ENCODE measurements at regions not wholly inside any gene's neighbourhood (a gene's known extent, or its start where the extent isn't known, plus 50 kb on each side); places are given as distances from the start of the nearest gene placed in this dataset.

DNA sequence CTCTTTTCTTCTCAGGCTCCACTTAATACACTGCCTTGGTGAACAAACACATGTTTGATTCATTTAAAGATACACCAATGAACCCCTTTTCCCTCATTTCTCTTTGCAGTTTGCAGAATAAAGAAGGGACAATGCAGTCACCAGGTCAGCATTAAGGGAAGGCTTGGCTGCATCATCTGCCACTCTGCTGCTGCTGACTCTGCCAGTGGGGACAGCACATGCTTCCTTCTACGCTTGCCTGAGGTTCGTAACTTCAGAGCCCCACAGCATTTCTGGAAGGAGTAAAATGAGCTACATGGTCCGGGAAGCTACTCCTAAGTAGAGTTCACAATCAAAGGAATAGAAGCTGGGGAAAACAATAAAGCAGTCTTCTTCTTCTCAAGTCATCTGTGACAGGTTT is 178.9 kb upstream of the GATB start:
- no peaks in the 10 kb centered on the region for H3K9me2 ChIP-seq (replicated peaks; ENCODE audit: insufficient read depth, low read length)
- H3K4me3 ChIP-seq (ENCODE audit: low read length): no peak overlapping the region
- H3K9ac ChIP-seq (ENCODE audit: low read length): no peak overlapping the region
- H3K4me1 ChIP-seq (ENCODE audit: low read length): no peaks in the 10 kb centered on the region
- no peak overlapping the region for H3K4me2 ChIP-seq (ENCODE audit: low read depth, low read length)
- H3K79me2 ChIP-seq (ENCODE audit: low read length): no peaks in the 10 kb centered on the region
- no peaks in the 10 kb centered on the region for H3K36me3 ChIP-seq (replicated peaks; ENCODE audit: insufficient read depth, low read length)
- H3K27me3 ChIP-seq (replicated peaks; ENCODE audit: insufficient read depth, low read length): no peaks in the 10 kb centered on the region
- H4K20me1 ChIP-seq (ENCODE audit: insufficient read depth, low read length): no peaks in the 10 kb centered on the region
- no peak overlapping the region for H2AFZ ChIP-seq (ENCODE audit: low read length)
- H3K9me3 ChIP-seq (replicated peaks; ENCODE audit: insufficient read depth, low read length): no peaks in the 10 kb centered on the region
- DNase-seq: no peak
- H3F3A ChIP-seq (ENCODE audit: insufficient read depth, low read length): no peaks in the 10 kb centered on the region
- TF ChIP-seq EZH2phosphoT487 (IDR thresholded peaks at IDR 0.05; ENCODE audit: low read length) (no peak), EZH2 (optimal IDR thresholded peaks at IDR 0.05; ENCODE audit: low read depth, low read length) (no peak)
- TF ChIP-seq, protein P1, sequence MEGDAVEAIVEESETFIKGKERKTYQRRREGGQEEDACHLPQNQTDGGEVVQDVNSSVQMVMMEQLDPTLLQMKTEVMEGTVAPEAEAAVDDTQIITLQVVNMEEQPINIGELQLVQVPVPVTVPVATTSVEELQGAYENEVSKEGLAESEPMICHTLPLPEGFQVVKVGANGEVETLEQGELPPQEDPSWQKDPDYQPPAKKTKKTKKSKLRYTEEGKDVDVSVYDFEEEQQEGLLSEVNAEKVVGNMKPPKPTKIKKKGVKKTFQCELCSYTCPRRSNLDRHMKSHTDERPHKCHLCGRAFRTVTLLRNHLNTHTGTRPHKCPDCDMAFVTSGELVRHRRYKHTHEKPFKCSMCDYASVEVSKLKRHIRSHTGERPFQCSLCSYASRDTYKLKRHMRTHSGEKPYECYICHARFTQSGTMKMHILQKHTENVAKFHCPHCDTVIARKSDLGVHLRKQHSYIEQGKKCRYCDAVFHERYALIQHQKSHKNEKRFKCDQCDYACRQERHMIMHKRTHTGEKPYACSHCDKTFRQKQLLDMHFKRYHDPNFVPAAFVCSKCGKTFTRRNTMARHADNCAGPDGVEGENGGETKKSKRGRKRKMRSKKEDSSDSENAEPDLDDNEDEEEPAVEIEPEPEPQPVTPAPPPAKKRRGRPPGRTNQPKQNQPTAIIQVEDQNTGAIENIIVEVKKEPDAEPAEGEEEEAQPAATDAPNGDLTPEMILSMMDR (IDR thresholded peaks at IDR 0.05; ENCODE audit: low read length): no peak
- H3K27ac ChIP-seq (ENCODE audit: low read length): no peak overlapping the region

- H3K36me3 ChIP-seq (replicated peaks; ENCODE audit: insufficient read depth, low read length): no peaks in the 10 kb centered on the region
- H3K9me2 ChIP-seq (replicated peaks; ENCODE audit: insufficient read depth, low read length): no peaks in the 10 kb centered on the region
- H4K20me1 ChIP-seq (ENCODE audit: insufficient read depth, low read length): no peaks in the 10 kb centered on the region
- no peak overlapping the region for H2AFZ ChIP-seq (ENCODE audit: low read length)
- H3K4me2 ChIP-seq (ENCODE audit: low read depth, low read length): no peak overlapping the region
- H3K27me3 ChIP-seq (replicated peaks; ENCODE audit: insufficient read depth, low read length): no peaks in the 10 kb centered on the region
- no peaks in the 10 kb centered on the region for H3K9me3 ChIP-seq (replicated peaks; ENCODE audit: insufficient read depth, low read length)
- H3K79me2 ChIP-seq (ENCODE audit: low read length): no peaks in the 10 kb centered on the region
- no peak overlapping the region for H3K4me3 ChIP-seq (ENCODE audit: low read length)
- TF ChIP-seq EZH2phosphoT487 (IDR thresholded peaks at IDR 0.05; ENCODE audit: low read length) (no peak), EZH2 (optimal IDR thresholded peaks at IDR 0.05; ENCODE audit: low read depth, low read length) (no peak)
- TF ChIP-seq, protein P1 (IDR thresholded peaks at IDR 0.05; ENCODE audit: low read length): no peak
- H3K4me1 ChIP-seq (ENCODE audit: low read length): no peaks in the 10 kb centered on the region
- H3K9ac ChIP-seq (ENCODE audit: low read length): no peak overlapping the region
- no peak overlapping the region for H3K27ac ChIP-seq (ENCODE audit: low read length)
- DNase-seq: no peak
- H3F3A ChIP-seq (ENCODE audit: insufficient read depth, low read length): no peaks in the 10 kb centered on the region
Observed at GRCh38 chr4:151935411-151935810, 174.6 kb upstream of the GATB start.

DNA sequence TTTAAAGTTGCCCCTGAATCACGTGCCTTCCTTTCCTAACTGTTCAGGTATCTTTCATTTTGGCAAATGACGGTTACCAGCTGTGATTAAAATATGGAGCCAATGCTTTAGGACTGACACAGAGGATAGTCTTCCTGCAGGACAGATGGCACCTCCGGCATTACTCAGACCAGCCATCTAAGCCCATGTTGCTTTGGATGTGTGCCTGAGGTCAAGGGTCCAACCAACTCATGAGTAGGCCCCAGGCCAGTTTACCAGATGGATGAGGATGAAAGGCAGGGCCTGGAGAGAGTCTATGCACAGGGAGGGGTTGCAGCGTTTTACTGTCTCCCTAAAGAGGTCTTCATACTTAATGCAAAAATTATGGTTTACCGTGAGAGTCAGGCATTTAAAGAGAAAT is 174.0 kb upstream of the GATB start:
- Histone ChIP-seq H4K20me1 (ENCODE audit: insufficient read depth, low read length) (no peaks in the 10 kb centered on the region), H3K9me3 (replicated peaks; ENCODE audit: insufficient read depth, low read length) (no peaks in the 10 kb centered on the region), H3K9ac (ENCODE audit: low read length) (no peak overlapping the region), H3K9me2 (replicated peaks; ENCODE audit: insufficient read depth, low read length) (no peaks in the 10 kb centered on the region), H3K4me1 (ENCODE audit: low read length) (no peaks in the 10 kb centered on the region), H3K4me2 (ENCODE audit: low read depth, low read length) (no peak overlapping the region), H3K27ac (ENCODE audit: low read length) (no peak overlapping the region), H3K4me3 (ENCODE audit: low read length) (no peak overlapping the region), H3K27me3 (replicated peaks; ENCODE audit: insufficient read depth, low read length) (no peaks in the 10 kb centered on the region), H3K36me3 (replicated peaks; ENCODE audit: insufficient read depth, low read length) (no peaks in the 10 kb centered on the region), H3F3A (ENCODE audit: insufficient read depth, low read length) (no peaks in the 10 kb centered on the region), H3K79me2 (ENCODE audit: low read length) (no peaks in the 10 kb centered on the region), H2AFZ (ENCODE audit: low read length) (no peak overlapping the region)
- TF ChIP-seq EZH2phosphoT487 (IDR thresholded peaks at IDR 0.05; ENCODE audit: low read length) (no peak), EZH2 (optimal IDR thresholded peaks at IDR 0.05; ENCODE audit: low read depth, low read length) (no peak)
- TF ChIP-seq, protein P1 (IDR thresholded peaks at IDR 0.05; ENCODE audit: low read length): no peak
- DNase-seq: no peak
